ENCODE measurements at regions not wholly inside any gene's neighbourhood (a gene's known extent, or its start where the extent isn't known, plus 50 kb on each side); places are given as distances from the start of the nearest gene placed in this dataset.

GRCh38 chr4:151953312-151953711 is 192.5 kb upstream of the GATB start:
- TF ChIP-seq ZNF70 (CRISPR knock-in tag; IDR thresholded peaks at IDR 0.05) (no peak), BACH2 (CRISPR knock-in tag; IDR thresholded peaks at IDR 0.05; ENCODE audit: borderline replicate concordance) (no peak), ARNTL (CRISPR knock-in tag; IDR thresholded peaks at IDR 0.05; ENCODE audit: borderline replicate concordance, low read depth) (no peak), ZNF8 (CRISPR knock-in tag; IDR thresholded peaks at IDR 0.05) (no peak), ZFP30 (CRISPR knock-in tag; IDR thresholded peaks at IDR 0.05) (no peak), ISL1 (CRISPR knock-in tag; IDR thresholded peaks at IDR 0.05) (no peak), TCF4 (CRISPR knock-in tag; IDR thresholded peaks at IDR 0.05; ENCODE audit: borderline replicate concordance) (no peak), TSHZ2 (CRISPR knock-in tag; IDR thresholded peaks at IDR 0.05) (no peak), CSRNP3 (CRISPR knock-in tag; IDR thresholded peaks at IDR 0.05) (no peak), ZC3H10 (CRISPR knock-in tag; IDR thresholded peaks at IDR 0.05) (no peak), OSR1 (CRISPR knock-in tag; IDR thresholded peaks at IDR 0.05) (no peak), PPARA (CRISPR knock-in tag; IDR thresholded peaks at IDR 0.05; ENCODE audit: borderline replicate concordance) (no peak), GLIS3 (CRISPR knock-in tag; IDR thresholded peaks at IDR 0.05) (no peak), ZFP3 (CRISPR knock-in tag; IDR thresholded peaks at IDR 0.05) (no peak), ZNF565 (CRISPR knock-in tag; conservative IDR thresholded peaks at IDR 0.05; ENCODE audit: low read depth) (no peak), POU6F1 (CRISPR knock-in tag; IDR thresholded peaks at IDR 0.05; ENCODE audit: borderline replicate concordance, low read depth) (no peak), CSDC2 (CRISPR knock-in tag; IDR thresholded peaks at IDR 0.05) (no peak), ESRRG (CRISPR knock-in tag; IDR thresholded peaks at IDR 0.05) (no peak), RARB (CRISPR knock-in tag; IDR thresholded peaks at IDR 0.05) (no peak), TOX (CRISPR knock-in tag; IDR thresholded peaks at IDR 0.05; ENCODE audit: borderline replicate concordance) (no peak)
- ATAC-seq = no peak

- ATAC-seq = no peak
- TF ChIP-seq CSDC2 (CRISPR knock-in tag; IDR thresholded peaks at IDR 0.05) (no peak), ZNF8 (CRISPR knock-in tag; IDR thresholded peaks at IDR 0.05) (no peak), ZC3H10 (CRISPR knock-in tag; IDR thresholded peaks at IDR 0.05) (no peak), RARB (CRISPR knock-in tag; IDR thresholded peaks at IDR 0.05) (no peak), POU6F1 (CRISPR knock-in tag; IDR thresholded peaks at IDR 0.05; ENCODE audit: borderline replicate concordance, low read depth) (no peak), BACH2 (CRISPR knock-in tag; IDR thresholded peaks at IDR 0.05; ENCODE audit: borderline replicate concordance) (no peak), CSRNP3 (CRISPR knock-in tag; IDR thresholded peaks at IDR 0.05) (no peak), OSR1 (CRISPR knock-in tag; IDR thresholded peaks at IDR 0.05) (no peak)
These were observed 192.0 kb upstream of the GATB start for GRCh38 chr4:151952711-151953254.

DNA sequence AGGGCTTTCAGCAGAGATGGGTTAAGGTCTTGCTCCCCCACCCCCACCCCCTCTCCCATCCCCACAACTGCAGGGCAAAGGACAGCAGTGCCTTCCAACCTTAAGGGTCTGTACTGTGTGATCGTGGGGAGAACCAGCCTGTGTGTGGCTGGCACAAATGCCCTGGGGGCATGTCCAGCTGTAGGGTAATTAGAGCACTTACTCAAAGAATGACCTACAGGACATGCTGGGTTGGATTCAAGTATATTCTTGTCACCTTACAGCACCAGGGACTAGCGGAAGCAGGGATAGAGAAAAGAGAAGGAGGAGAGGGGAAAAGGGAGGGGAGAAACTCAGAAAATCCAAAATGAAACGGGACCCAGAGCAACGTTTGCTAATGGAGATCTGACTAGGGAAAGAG is 191.3 kb upstream of the GATB start:
- ATAC-seq = no peak
- TF ChIP-seq BACH2 (CRISPR knock-in tag; IDR thresholded peaks at IDR 0.05; ENCODE audit: borderline replicate concordance) (no peak), OSR1 (CRISPR knock-in tag; IDR thresholded peaks at IDR 0.05) (no peak), GLIS3 (CRISPR knock-in tag; IDR thresholded peaks at IDR 0.05) (no peak), ZC3H10 (CRISPR knock-in tag; IDR thresholded peaks at IDR 0.05) (no peak), TCF4 (CRISPR knock-in tag; IDR thresholded peaks at IDR 0.05; ENCODE audit: borderline replicate concordance) (no peak), CREB5 (CRISPR knock-in tag; IDR thresholded peaks at IDR 0.05; ENCODE audit: low read depth) (no peak), ZNF565 (CRISPR knock-in tag; conservative IDR thresholded peaks at IDR 0.05; ENCODE audit: low read depth) (no peak), PPARA (CRISPR knock-in tag; IDR thresholded peaks at IDR 0.05; ENCODE audit: borderline replicate concordance) (no peak)
- TF ChIP-seq, protein P1, sequence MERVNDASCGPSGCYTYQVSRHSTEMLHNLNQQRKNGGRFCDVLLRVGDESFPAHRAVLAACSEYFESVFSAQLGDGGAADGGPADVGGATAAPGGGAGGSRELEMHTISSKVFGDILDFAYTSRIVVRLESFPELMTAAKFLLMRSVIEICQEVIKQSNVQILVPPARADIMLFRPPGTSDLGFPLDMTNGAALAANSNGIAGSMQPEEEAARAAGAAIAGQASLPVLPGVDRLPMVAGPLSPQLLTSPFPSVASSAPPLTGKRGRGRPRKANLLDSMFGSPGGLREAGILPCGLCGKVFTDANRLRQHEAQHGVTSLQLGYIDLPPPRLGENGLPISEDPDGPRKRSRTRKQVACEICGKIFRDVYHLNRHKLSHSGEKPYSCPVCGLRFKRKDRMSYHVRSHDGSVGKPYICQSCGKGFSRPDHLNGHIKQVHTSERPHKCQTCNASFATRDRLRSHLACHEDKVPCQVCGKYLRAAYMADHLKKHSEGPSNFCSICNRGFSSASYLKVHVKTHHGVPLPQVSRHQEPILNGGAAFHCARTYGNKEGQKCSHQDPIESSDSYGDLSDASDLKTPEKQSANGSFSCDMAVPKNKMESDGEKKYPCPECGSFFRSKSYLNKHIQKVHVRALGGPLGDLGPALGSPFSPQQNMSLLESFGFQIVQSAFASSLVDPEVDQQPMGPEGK (CRISPR knock-in tag; IDR thresholded peaks at IDR 0.05; ENCODE audit: borderline replicate concordance) = no peak
